ENCODE measurements at regions not wholly inside any gene's neighbourhood (a gene's known extent, or its start where the extent isn't known, plus 50 kb on each side); places are given as distances from the start of the nearest gene placed in this dataset.
A peak's percentile ranks its signal among the peaks of the same experiment; 100 is the strongest.

GRCh38 chr7:45980181-45980905 is 59.3 kb upstream of the IGFBP3 start:
- Histone ChIP-seq H3K18ac (ENCODE audit: low read depth in 1 of 2, low read length in 2 of 2) (peak overlapping the region; percentile 26 to 94), H3K4me2 (ENCODE audit: low read length, poor library complexity, severe bottlenecking) (no peak overlapping the region), H3K9ac (ENCODE audit: low read length) (peak overlapping the region; percentile 17), H2AFZ (ENCODE audit: low read depth, low read length) (peak overlapping the region; percentile 10), H3K14ac (ENCODE audit: low read length in 2 of 2) (peak overlapping the region in 1 of 2 experiments; percentile 68), H3K27me3 (ENCODE audit: control insufficient read depth in 1 of 2, insufficient read depth in 1 of 2, low read length in 2 of 2) (peaks cover 0 to 2% of the 10 kb centered on the region in 2 experiments), H3K36me3 (ENCODE audit: control insufficient read depth in 1 of 2, insufficient read depth in 2 of 2, low read depth in 1 of 2, low read length in 2 of 2) (no peaks in the 10 kb centered on the region), H3K4me1 (ENCODE audit: control insufficient read depth, insufficient read depth, low read depth, low read length) (peaks cover 25% of the 10 kb centered on the region), H3K4me3 (ENCODE audit: insufficient read depth in 1 of 2, low read depth in 1 of 2, low read length in 2 of 2) (no peak overlapping the region), H2AK5ac (ENCODE audit: low read length, severe bottlenecking) (peak overlapping the region; percentile 94), H2BK5ac (ENCODE audit: low read depth, low read length, poor library complexity, severe bottlenecking) (peak overlapping the region; percentile 20), H3K27ac (ENCODE audit: low read length, poor library complexity, severe bottlenecking) (no peak overlapping the region), H2BK120ac (ENCODE audit: low read depth, low read length) (peak overlapping the region; percentile 25), H2BK12ac (ENCODE audit: low read length in 2 of 2) (peak overlapping the region; percentile 71 to 91), H4K91ac (ENCODE audit: low read length) (peak overlapping the region; percentile 85), H4K8ac (ENCODE audit: low read length) (peak overlapping the region; percentile 80), H3K9me3 (ENCODE audit: control insufficient read depth, low read length) (peaks cover 5% of the 10 kb centered on the region), H3K4ac (ENCODE audit: low read depth in 1 of 2, low read length in 2 of 2) (peak overlapping the region; percentile 47 to 79), H2BK15ac (ENCODE audit: low read depth, poor library complexity, severe bottlenecking) (peak overlapping the region; percentile 44), H3K79me1 (replicated peaks; ENCODE audit: low read length, poor library complexity, severe bottlenecking) (no peaks in the 10 kb centered on the region), H3K23ac (ENCODE audit: low read length in 2 of 2) (no peak overlapping the region)
- peak; percentile 66 for DNase-seq
- WGBS, result 70% methylated on average over 7 of the region's 7 CpGs

- 95% methylated on average over 6 of the region's 7 CpGs for WGBS
- Histone ChIP-seq H3K23ac (ENCODE audit: low read length in 2 of 2) (no peak overlapping the region), H3K27me3 (ENCODE audit: control insufficient read depth in 1 of 2, insufficient read depth in 1 of 2, low read length in 2 of 2) (no peaks in the 10 kb centered on the region), H3K79me1 (replicated peaks; ENCODE audit: low read length, poor library complexity, severe bottlenecking) (no peaks in the 10 kb centered on the region), H2BK15ac (ENCODE audit: low read depth, poor library complexity, severe bottlenecking) (peak overlapping the region; percentile 93), H3K14ac (ENCODE audit: low read length in 2 of 2) (peak overlapping the region in 1 of 2 experiments; percentile 68), H3K9me3 (ENCODE audit: control insufficient read depth, low read length) (peaks cover 5% of the 10 kb centered on the region), H4K8ac (ENCODE audit: low read length) (peak overlapping the region; percentile 7), H2AK5ac (ENCODE audit: low read length, severe bottlenecking) (peak overlapping the region; percentile 94), H4K91ac (ENCODE audit: low read length) (peak overlapping the region; percentile 85), H2AFZ (ENCODE audit: low read depth, low read length) (no peak overlapping the region), H2BK5ac (ENCODE audit: low read depth, low read length, poor library complexity, severe bottlenecking) (peak overlapping the region; percentile 20), H3K36me3 (ENCODE audit: control insufficient read depth in 1 of 2, insufficient read depth in 2 of 2, low read depth in 1 of 2, low read length in 2 of 2) (no peaks in the 10 kb centered on the region), H3K4me1 (ENCODE audit: control insufficient read depth, insufficient read depth, low read depth, low read length) (peaks cover 28% of the 10 kb centered on the region), H2BK120ac (ENCODE audit: low read depth, low read length) (peak overlapping the region; percentile 29), H3K18ac (ENCODE audit: low read depth in 1 of 2, low read length in 2 of 2) (peak overlapping the region; percentile 26 to 94), H3K9ac (ENCODE audit: low read length) (no peak overlapping the region), H3K4me2 (ENCODE audit: low read length, poor library complexity, severe bottlenecking) (no peak overlapping the region), H3K4ac (ENCODE audit: low read depth in 1 of 2, low read length in 2 of 2) (peak overlapping the region; percentile 47 to 79), H3K27ac (ENCODE audit: low read length, poor library complexity, severe bottlenecking) (peak overlapping the region; percentile 95), H2BK12ac (ENCODE audit: low read length in 2 of 2) (peak overlapping the region; percentile 71 to 93), H3K4me3 (ENCODE audit: insufficient read depth in 1 of 2, low read depth in 1 of 2, low read length in 2 of 2) (no peak overlapping the region)
- no peak for DNase-seq
Measured at GRCh38 chr7:45979275-45980180, 58.5 kb upstream of the IGFBP3 start.

- H3K9me3 ChIP-seq (ENCODE audit: control insufficient read depth, low read length), result peaks cover 5% of the 10 kb centered on the region
- WGBS, result 25% methylated on average over 2 of the region's 2 CpGs
- H3K4me1 ChIP-seq (ENCODE audit: control insufficient read depth, insufficient read depth, low read depth, low read length), result peaks cover 28% of the 10 kb centered on the region
- peak overlapping the region; percentile 93 for H2AK5ac ChIP-seq (ENCODE audit: low read length, severe bottlenecking)
- H3K18ac ChIP-seq (ENCODE audit: low read depth in 1 of 2, low read length in 2 of 2), result peak overlapping the region; percentile 63 to 88
- H4K8ac ChIP-seq (ENCODE audit: low read length), result peak overlapping the region; percentile 45
- H3K14ac ChIP-seq (ENCODE audit: low read length in 2 of 2), result no peak overlapping the region
- no peaks in the 10 kb centered on the region for H3K36me3 ChIP-seq (ENCODE audit: control insufficient read depth in 1 of 2, insufficient read depth in 2 of 2, low read depth in 1 of 2, low read length in 2 of 2)
- H4K91ac ChIP-seq (ENCODE audit: low read length), result peak overlapping the region; percentile 83
- DNase-seq, result no peak
- H3K4ac ChIP-seq (ENCODE audit: low read depth in 1 of 2, low read length in 2 of 2), result peak overlapping the region in 1 of 2 experiments; percentile 72
- no peak overlapping the region for H3K23ac ChIP-seq (ENCODE audit: low read length in 2 of 2)
- peak overlapping the region; percentile 80 for H3K9ac ChIP-seq (ENCODE audit: low read length)
- peak overlapping the region; percentile 29 for H2BK120ac ChIP-seq (ENCODE audit: low read depth, low read length)
- no peak overlapping the region for H2BK15ac ChIP-seq (ENCODE audit: low read depth, poor library complexity, severe bottlenecking)
- H3K4me3 ChIP-seq (ENCODE audit: insufficient read depth in 1 of 2, low read depth in 1 of 2, low read length in 2 of 2), result peak overlapping the region in 1 of 2 experiments; percentile 20
- H3K79me1 ChIP-seq (replicated peaks; ENCODE audit: low read length, poor library complexity, severe bottlenecking), result no peaks in the 10 kb centered on the region
- H3K4me2 ChIP-seq (ENCODE audit: low read length, poor library complexity, severe bottlenecking), result peak overlapping the region; percentile 12
- no peak overlapping the region for H2AFZ ChIP-seq (ENCODE audit: low read depth, low read length)
- H3K27ac ChIP-seq (ENCODE audit: low read length, poor library complexity, severe bottlenecking), result peak overlapping the region; percentile 95
- H3K27me3 ChIP-seq (ENCODE audit: control insufficient read depth in 1 of 2, insufficient read depth in 1 of 2, low read length in 2 of 2), result no peaks in the 10 kb centered on the region
- H2BK12ac ChIP-seq (ENCODE audit: low read length in 2 of 2), result peak overlapping the region; percentile 93
- peak overlapping the region; percentile 71 for H2BK5ac ChIP-seq (ENCODE audit: low read depth, low read length, poor library complexity, severe bottlenecking)
Measured at GRCh38 chr7:45978731-45979211, 57.7 kb upstream of the IGFBP3 start.

All from mesenchymal stem cell (in vitro differentiated cells and primary cell).